Activated T-helper 1 cell treated with anti-CD3 and anti-CD28 coated beads, Interleukin-12 subunit alpha, Interleukin-12 subunit beta, Interleukin-2, Interleukin-4 antibody, amounts not matched to agents 30 ng/mL and 10 ng/mL and 1 ng/mL, durations not matched to agents 14 hours and 24 hours and 36 hours (primary cell): ENCODE measurements at regions not wholly inside any gene's neighbourhood (a gene's known extent, or its start where the extent isn't known, plus 50 kb on each side); places are given as distances from the start of the nearest gene placed in this dataset.

ENCODE experiments used
- DNase-seq: peaks from one replicate; pipeline ENCODE4 v3.0.0; 2021; ENCODE audit warnings: low spot score
- H3K27ac Mint-ChIP-seq: one replicate; pipeline ENCODE4 v1.8.0; 2021; ENCODE audit warnings: mild to moderate bottlenecking, mixed read lengths
- H3K27me3 Mint-ChIP-seq: one replicate; pipeline ENCODE4 v1.8.0; 2022; ENCODE audit warnings: mild to moderate bottlenecking, moderate library complexity, mixed read lengths; ENCODE audit not compliant: insufficient read depth
- H3K36me3 Mint-ChIP-seq: one replicate; pipeline ENCODE4 v1.8.0; 2021; ENCODE audit warnings: low read depth, mixed read lengths
- H3K4me1 Mint-ChIP-seq: one replicate; pipeline ENCODE4 v1.8.0; 2021; ENCODE audit warnings: low read depth, mixed read lengths
- H3K4me3 Mint-ChIP-seq: one replicate; pipeline ENCODE4 v1.8.0; 2021; ENCODE audit warnings: mild to moderate bottlenecking, moderate library complexity, mixed read lengths
- H3K9me3 Mint-ChIP-seq: one replicate; pipeline ENCODE4 v1.8.0; 2021; ENCODE audit warnings: mixed read lengths
- intact Hi-C: fragments of 100-400 bp; cut with micrococcal nuclease; formaldehyde crosslinking; loops from one replicate; pipeline ENCODE4 v1.15.1; 2024

- H3K27ac Mint-ChIP-seq, result no peak overlapping the region
- intact Hi-C loops, result no loop called here
- no peak overlapping the region for H3K4me3 Mint-ChIP-seq
- no peak for DNase-seq
- H3K36me3 Mint-ChIP-seq, result no peaks in the 10 kb centered on the region
- H3K27me3 Mint-ChIP-seq, result peaks cover 12% of the 10 kb centered on the region
- H3K4me1 Mint-ChIP-seq, result no peaks in the 10 kb centered on the region
- H3K9me3 Mint-ChIP-seq, result no peaks in the 10 kb centered on the region
Measured at GRCh38 chr15:39393575-39394335, 187.1 kb upstream of the THBS1 start.

DNA sequence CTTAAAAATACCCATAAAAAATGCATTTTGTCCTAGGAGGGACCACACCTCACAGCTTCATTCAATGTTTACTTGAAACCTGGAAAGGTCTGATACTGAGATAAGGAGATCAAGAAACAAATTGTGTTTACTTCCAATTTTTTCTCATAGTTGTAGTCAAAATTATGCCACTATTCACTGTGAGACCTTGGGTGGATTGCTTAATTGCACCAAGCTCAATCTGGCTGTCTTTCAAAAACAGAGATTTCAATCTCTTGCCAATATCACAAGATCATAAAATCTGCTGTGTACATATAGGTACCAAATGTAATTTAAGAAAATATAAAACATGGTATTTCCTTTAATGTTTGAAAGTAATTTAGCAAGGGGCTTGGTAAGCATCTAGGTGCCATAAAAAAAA lies 186.4 kb upstream of the THBS1 start:
- intact Hi-C loops, result no loop called here
- H3K9me3 Mint-ChIP-seq, result no peaks in the 10 kb centered on the region
- no peak overlapping the region for H3K27ac Mint-ChIP-seq
- no peaks in the 10 kb centered on the region for H3K4me1 Mint-ChIP-seq
- H3K27me3 Mint-ChIP-seq, result peaks cover 12% of the 10 kb centered on the region
- DNase-seq, result no peak
- no peak overlapping the region for H3K4me3 Mint-ChIP-seq
- H3K36me3 Mint-ChIP-seq, result no peaks in the 10 kb centered on the region

GRCh38 chr15:39396979-39397615 lies 183.8 kb upstream of the THBS1 start:
- H3K27ac Mint-ChIP-seq, result no peak overlapping the region
- no peak overlapping the region for H3K4me3 Mint-ChIP-seq
- peaks cover 9% of the 10 kb centered on the region for H3K27me3 Mint-ChIP-seq
- no peaks in the 10 kb centered on the region for H3K4me1 Mint-ChIP-seq
- intact Hi-C loops, result no loop called here
- no peak for DNase-seq
- H3K9me3 Mint-ChIP-seq, result no peaks in the 10 kb centered on the region
- no peaks in the 10 kb centered on the region for H3K36me3 Mint-ChIP-seq

GRCh38 chr15:39397883-39398282 lies 183.0 kb upstream of the THBS1 start:
- H3K27me3 Mint-ChIP-seq, result peaks cover 11% of the 10 kb centered on the region
- H3K36me3 Mint-ChIP-seq, result no peaks in the 10 kb centered on the region
- H3K9me3 Mint-ChIP-seq, result no peaks in the 10 kb centered on the region
- intact Hi-C loops, result no loop called here
- DNase-seq, result no peak
- H3K27ac Mint-ChIP-seq, result no peak overlapping the region
- H3K4me3 Mint-ChIP-seq, result no peak overlapping the region
- H3K4me1 Mint-ChIP-seq, result no peaks in the 10 kb centered on the region

GRCh38 chr15:39399600-39399999 lies 181.3 kb upstream of the THBS1 start:
- H3K9me3 Mint-ChIP-seq, result no peaks in the 10 kb centered on the region
- H3K27ac Mint-ChIP-seq, result no peak overlapping the region
- H3K27me3 Mint-ChIP-seq, result peaks cover 13% of the 10 kb centered on the region
- H3K36me3 Mint-ChIP-seq, result no peaks in the 10 kb centered on the region
- no peaks in the 10 kb centered on the region for H3K4me1 Mint-ChIP-seq
- no peak for DNase-seq
- intact Hi-C loops, result no loop called here
- no peak overlapping the region for H3K4me3 Mint-ChIP-seq

DNA sequence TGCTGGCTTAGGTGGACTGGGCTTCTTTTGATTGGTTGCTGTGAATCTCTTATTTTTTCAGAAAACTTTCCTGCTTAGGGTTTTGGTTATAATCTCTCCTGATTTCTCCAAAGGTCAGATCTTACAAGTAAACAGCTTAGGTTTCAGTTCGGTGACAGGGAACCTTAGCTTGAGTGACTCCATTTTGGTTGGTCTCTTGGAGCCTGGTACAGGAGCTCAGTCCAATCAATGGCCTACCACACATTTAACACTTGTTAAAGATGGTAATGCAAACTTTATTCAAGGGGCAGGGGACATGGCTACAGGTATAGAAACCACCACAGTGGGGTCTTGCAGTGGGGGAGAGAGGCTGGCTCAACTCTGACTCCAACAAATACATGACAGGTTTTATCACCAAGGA lies 180.9 kb upstream of the THBS1 start:
- Mint-ChIP-seq H3K27ac (no peak overlapping the region), H3K9me3 (no peaks in the 10 kb centered on the region), H3K4me1 (no peaks in the 10 kb centered on the region), H3K27me3 (peaks cover 13% of the 10 kb centered on the region), H3K4me3 (no peak overlapping the region), H3K36me3 (no peaks in the 10 kb centered on the region)
- no peak for DNase-seq
- intact Hi-C loops, result no loop called here

DNA sequence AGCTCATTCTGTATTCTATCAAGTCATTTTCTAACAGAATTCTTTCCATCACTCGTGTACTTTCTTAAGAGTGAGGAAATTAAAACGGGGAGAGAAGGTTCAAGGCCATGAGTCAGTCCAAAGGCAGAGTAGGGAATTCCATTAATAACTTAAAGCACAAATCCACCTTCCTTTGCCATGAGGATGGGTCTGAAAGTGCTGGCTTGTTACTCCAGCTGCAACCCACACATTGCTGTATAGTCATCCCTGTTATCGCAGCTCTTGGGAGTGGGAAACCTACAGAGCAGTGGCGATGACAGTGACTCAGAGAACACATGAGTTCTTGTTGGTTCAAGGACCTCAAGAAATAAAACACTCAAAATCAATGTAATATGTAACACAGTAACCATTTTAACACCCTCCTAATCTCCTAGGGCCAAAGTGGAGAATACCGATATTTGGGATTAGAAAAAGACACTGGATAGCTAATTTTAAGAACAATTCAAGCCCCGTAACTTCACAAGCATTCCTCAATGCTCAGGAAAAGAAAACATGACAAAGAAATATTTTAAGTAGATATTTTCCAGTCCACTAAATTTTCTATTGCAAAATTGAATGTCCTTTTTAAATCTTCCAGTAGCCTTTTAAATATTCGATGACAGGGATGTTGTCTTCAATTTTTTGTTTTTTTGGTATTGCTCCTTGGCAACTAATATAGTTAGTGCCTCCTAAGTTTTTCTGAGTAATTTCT lies 179.9 kb upstream of the THBS1 start:
- no peak for DNase-seq
- Mint-ChIP-seq H3K4me3 (no peak overlapping the region), H3K9me3 (no peaks in the 10 kb centered on the region), H3K27ac (no peak overlapping the region), H3K27me3 (peaks cover 13% of the 10 kb centered on the region), H3K36me3 (no peaks in the 10 kb centered on the region), H3K4me1 (no peaks in the 10 kb centered on the region)
- intact Hi-C loops, result no loop called here

GRCh38 chr15:39403640-39404117 lies 177.2 kb upstream of the THBS1 start:
- intact Hi-C loops, result no loop called here
- Mint-ChIP-seq H3K27me3 (peaks cover 16% of the 10 kb centered on the region), H3K4me3 (no peak overlapping the region), H3K4me1 (no peaks in the 10 kb centered on the region), H3K27ac (no peak overlapping the region), H3K9me3 (no peaks in the 10 kb centered on the region), H3K36me3 (no peaks in the 10 kb centered on the region)
- no peak for DNase-seq

DNA sequence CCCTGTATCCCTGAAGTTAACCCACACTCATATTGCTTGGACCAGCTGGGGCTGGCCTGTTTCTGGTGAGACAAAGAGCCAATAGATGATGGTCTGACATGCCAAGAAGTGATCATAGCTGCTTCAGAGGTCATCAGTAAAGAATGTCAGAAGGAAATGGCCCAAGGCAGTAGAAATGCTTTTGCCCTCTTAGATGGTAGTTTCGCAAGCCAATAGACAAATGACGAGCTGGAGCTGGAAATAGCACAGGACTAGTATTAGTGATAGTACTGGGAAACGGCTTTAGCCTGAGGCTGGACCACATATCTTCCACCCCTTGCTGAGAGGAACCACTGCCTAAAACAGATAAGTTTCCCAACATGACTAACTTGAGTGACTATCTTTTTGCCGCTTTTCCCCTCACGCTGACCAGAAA lies 176.1 kb upstream of the THBS1 start:
- no peak for DNase-seq
- Mint-ChIP-seq H3K9me3 (no peaks in the 10 kb centered on the region), H3K4me1 (no peaks in the 10 kb centered on the region), H3K27ac (no peak overlapping the region), H3K36me3 (no peaks in the 10 kb centered on the region), H3K27me3 (peaks cover 17% of the 10 kb centered on the region), H3K4me3 (no peak overlapping the region)
- intact Hi-C loops, result no loop called here

DNA sequence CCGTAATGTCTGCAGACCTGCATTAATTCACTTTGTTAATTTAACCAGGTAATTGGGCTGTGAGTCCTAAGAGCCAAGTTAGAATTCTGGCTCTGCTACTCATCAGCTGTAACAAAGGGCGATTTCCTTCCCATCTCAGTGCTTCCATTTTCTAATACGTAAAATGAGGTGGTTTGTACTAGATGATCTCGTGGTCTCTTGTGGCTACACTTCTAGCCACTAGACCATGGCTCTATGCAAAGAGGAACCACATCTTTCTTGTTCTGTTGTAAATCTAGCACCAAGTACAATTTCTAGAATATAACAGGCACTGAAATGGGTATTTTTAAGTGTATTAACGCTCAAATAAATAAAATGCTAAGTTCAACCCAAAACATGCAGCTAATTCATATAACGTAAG lies 174.4 kb upstream of the THBS1 start:
- Mint-ChIP-seq H3K4me1 (peaks cover 6% of the 10 kb centered on the region), H3K4me3 (no peak overlapping the region), H3K36me3 (no peaks in the 10 kb centered on the region), H3K27ac (no peak overlapping the region), H3K27me3 (peaks cover 21% of the 10 kb centered on the region), H3K9me3 (no peaks in the 10 kb centered on the region)
- intact Hi-C loops, result no loop called here
- no peak for DNase-seq

- intact Hi-C loops, result no loop called here
- H3K27ac Mint-ChIP-seq, result no peak overlapping the region
- H3K4me1 Mint-ChIP-seq, result peaks cover 12% of the 10 kb centered on the region
- no peak for DNase-seq
- no peak overlapping the region for H3K4me3 Mint-ChIP-seq
- no peaks in the 10 kb centered on the region for H3K36me3 Mint-ChIP-seq
- no peaks in the 10 kb centered on the region for H3K9me3 Mint-ChIP-seq
- H3K27me3 Mint-ChIP-seq, result peaks cover 23% of the 10 kb centered on the region
Measured at GRCh38 chr15:39407116-39407515, 173.8 kb upstream of the THBS1 start.

DNA sequence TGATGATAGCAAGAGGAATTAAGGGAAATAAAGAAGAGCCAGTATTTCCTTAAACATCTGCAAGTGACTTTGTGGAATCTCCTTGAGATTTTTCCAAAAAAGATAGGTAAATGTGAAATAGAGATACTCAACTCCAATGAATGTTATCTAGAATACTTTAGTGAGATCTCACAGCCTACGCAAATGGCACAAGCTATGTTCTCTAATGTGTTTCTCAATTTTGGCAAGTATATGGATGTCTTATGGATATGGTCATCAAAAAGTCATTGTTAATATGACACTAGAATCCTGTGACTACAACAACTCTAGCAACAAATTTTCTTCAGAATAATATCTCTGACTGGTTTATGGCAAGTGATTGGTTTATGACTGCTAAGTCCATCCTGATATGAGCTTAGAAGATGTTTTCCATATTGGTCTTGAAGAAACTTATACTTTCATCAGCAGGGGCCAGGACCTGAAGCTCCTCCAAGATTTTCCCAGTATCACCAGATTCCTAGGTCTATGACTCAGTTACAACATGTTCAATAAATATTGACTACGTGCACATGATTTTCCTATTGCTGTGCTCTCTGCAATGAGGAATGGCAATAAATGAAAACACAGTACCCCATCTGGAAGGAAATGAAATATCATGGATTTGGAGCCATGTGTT lies 170.9 kb upstream of the THBS1 start:
- peaks cover 22% of the 10 kb centered on the region for H3K27me3 Mint-ChIP-seq
- no peak overlapping the region for H3K4me3 Mint-ChIP-seq
- peaks cover 13% of the 10 kb centered on the region for H3K4me1 Mint-ChIP-seq
- H3K9me3 Mint-ChIP-seq, result no peaks in the 10 kb centered on the region
- intact Hi-C loops, result no loop called here
- H3K27ac Mint-ChIP-seq, result no peak overlapping the region
- H3K36me3 Mint-ChIP-seq, result no peaks in the 10 kb centered on the region
- DNase-seq, result no peak
